ENCODE measurements at regions not wholly inside any gene's neighbourhood (a gene's known extent, or its start where the extent isn't known, plus 50 kb on each side); places are given as distances from the start of the nearest gene placed in this dataset.

DNA sequence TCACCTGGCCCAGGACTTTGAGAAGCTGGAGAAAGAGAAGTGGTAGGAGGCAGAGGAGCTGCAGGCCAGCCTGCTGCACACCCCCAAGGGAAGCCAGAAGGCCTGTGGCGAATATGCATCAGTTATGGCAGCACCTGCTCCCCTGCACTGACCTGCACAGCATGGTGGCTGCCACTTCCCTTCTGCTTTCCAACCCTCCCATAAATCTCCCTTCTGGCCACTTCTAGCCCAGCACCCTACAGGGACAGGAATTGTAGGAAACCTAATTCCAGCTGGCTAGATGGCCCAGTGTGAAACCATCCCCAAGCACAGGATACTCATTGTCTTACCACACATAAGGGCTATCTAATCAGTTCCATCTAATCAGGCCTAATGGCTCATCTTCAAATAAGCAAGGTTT lies 136.3 kb downstream of the TBX3 start:
- no peaks in the 10 kb centered on the region for H3K36me3 ChIP-seq (ENCODE audit: control insufficient read depth in 2 of 2, extremely low read depth in 1 of 2, insufficient read depth in 2 of 2, low read length in 2 of 2)
- H3K4me2 ChIP-seq (ENCODE audit: insufficient read depth, low read length), result no peak overlapping the region
- H3K79me2 ChIP-seq (ENCODE audit: control insufficient read depth, insufficient read depth, low read length), result no peaks in the 10 kb centered on the region
- no peak overlapping the region for H3K4me3 ChIP-seq (replicated peaks in 1 of 3; ENCODE audit: insufficient read depth in 1 of 3, low read depth in 1 of 3, low read length in 3 of 3)
- intact Hi-C loops (cut with micrococcal nuclease) (no loop called here), dilution Hi-C loops (cut with MboI; ENCODE audit: extremely low pct_ligation_motif_present, low sequenced_read_pairs) (no loop called here)
- H3K9me1 ChIP-seq (replicated peaks; ENCODE audit: control insufficient read depth, extremely low read depth, insufficient read depth, low read length), result no peaks in the 10 kb centered on the region
- DNase-seq (ENCODE audit: low read depth, low spot score) (no peak), FAIRE-seq (no peak)
- no peak overlapping the region for H3K9ac ChIP-seq (replicated peaks; ENCODE audit: extremely low read depth, insufficient read depth, low read length)
- ChIA-PET CTCF (no interaction called here), POLR2A (no interaction called here)
- H3K27me3 ChIP-seq (ENCODE audit: control insufficient read depth in 2 of 2, insufficient read depth in 2 of 2, low read length in 2 of 2), result no peaks in the 10 kb centered on the region
- no TSS peak for BruUV-seq (replicated peaks)
- no peaks in the 10 kb centered on the region for H3K9me3 ChIP-seq (replicated peaks; ENCODE audit: control insufficient read depth, insufficient read depth, low read length)
- no peaks in the 10 kb centered on the region for H3K4me1 ChIP-seq (ENCODE audit: control insufficient read depth, extremely low read depth, insufficient read depth, low read length)
- no peaks in the 10 kb centered on the region for H4K20me1 ChIP-seq (replicated peaks; ENCODE audit: control insufficient read depth, extremely low read depth, insufficient read depth, low read length)
- H2AFZ ChIP-seq (ENCODE audit: low read depth, low read length), result no peak overlapping the region
- H3K27ac ChIP-seq (ENCODE audit: insufficient read depth, low read depth, low read length), result no peak overlapping the region
- TF ChIP-seq POLR2AphosphoS5 (IDR thresholded peaks at IDR 0.05; ENCODE audit: insufficient read depth, low read depth, low read length) (no peak), JUN (IDR thresholded peaks at IDR 0.05; ENCODE audit: borderline replicate concordance, insufficient read depth, insufficient read length, low read depth) (no peak), EZH2 (IDR thresholded peaks at IDR 0.05; ENCODE audit: borderline replicate concordance, low read depth, low read length, severe bottlenecking) (no peak), FOS (IDR thresholded peaks at IDR 0.05; ENCODE audit: borderline replicate concordance, insufficient read depth, low read length) (no peak), POLR2A (IDR thresholded peaks at IDR 0.05; ENCODE audit: low read depth, low read length) (no peak)
- TF ChIP-seq, protein P1, sequence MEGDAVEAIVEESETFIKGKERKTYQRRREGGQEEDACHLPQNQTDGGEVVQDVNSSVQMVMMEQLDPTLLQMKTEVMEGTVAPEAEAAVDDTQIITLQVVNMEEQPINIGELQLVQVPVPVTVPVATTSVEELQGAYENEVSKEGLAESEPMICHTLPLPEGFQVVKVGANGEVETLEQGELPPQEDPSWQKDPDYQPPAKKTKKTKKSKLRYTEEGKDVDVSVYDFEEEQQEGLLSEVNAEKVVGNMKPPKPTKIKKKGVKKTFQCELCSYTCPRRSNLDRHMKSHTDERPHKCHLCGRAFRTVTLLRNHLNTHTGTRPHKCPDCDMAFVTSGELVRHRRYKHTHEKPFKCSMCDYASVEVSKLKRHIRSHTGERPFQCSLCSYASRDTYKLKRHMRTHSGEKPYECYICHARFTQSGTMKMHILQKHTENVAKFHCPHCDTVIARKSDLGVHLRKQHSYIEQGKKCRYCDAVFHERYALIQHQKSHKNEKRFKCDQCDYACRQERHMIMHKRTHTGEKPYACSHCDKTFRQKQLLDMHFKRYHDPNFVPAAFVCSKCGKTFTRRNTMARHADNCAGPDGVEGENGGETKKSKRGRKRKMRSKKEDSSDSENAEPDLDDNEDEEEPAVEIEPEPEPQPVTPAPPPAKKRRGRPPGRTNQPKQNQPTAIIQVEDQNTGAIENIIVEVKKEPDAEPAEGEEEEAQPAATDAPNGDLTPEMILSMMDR (IDR thresholded peaks at IDR 0.05; ENCODE audit: extremely low read depth in 1 of 2, insufficient read depth in 1 of 2, low read depth in 1 of 2, low read length in 2 of 2), result no peak

DNA sequence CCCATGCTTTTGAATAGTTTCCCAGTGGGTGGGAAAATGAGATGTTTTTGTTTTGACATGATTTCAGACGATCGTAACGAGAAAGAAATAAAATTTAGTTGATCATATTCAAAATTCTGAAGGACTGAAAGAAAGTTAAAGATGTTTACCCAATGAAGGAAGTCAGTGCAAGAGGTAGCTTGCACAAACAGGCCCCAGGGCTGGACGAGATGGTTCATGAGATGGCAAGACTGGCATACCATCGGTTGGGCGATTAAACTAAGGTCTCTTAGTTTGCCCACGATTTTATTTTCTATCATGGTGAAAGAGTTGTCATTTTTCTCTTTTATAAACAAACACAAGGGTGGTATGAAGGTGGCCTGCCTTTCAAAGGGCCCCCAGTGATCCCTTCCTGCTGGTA lies 124.5 kb upstream of the TBX5 start:
- Histone ChIP-seq H3K9ac (replicated peaks; ENCODE audit: extremely low read depth, insufficient read depth, low read length) (no peak overlapping the region), H3K27ac (ENCODE audit: insufficient read depth, low read depth, low read length) (no peak overlapping the region), H3K4me3 (replicated peaks in 1 of 3; ENCODE audit: insufficient read depth in 1 of 3, low read depth in 1 of 3, low read length in 3 of 3) (no peak overlapping the region), H3K4me2 (ENCODE audit: insufficient read depth, low read length) (no peak overlapping the region), H2AFZ (ENCODE audit: low read depth, low read length) (no peak overlapping the region), H3K4me1 (ENCODE audit: control insufficient read depth, extremely low read depth, insufficient read depth, low read length) (no peaks in the 10 kb centered on the region), H3K27me3 (ENCODE audit: control insufficient read depth in 2 of 2, insufficient read depth in 2 of 2, low read length in 2 of 2) (no peaks in the 10 kb centered on the region), H4K20me1 (replicated peaks; ENCODE audit: control insufficient read depth, extremely low read depth, insufficient read depth, low read length) (no peaks in the 10 kb centered on the region), H3K9me1 (replicated peaks; ENCODE audit: control insufficient read depth, extremely low read depth, insufficient read depth, low read length) (no peaks in the 10 kb centered on the region), H3K9me3 (replicated peaks; ENCODE audit: control insufficient read depth, insufficient read depth, low read length) (no peaks in the 10 kb centered on the region), H3K36me3 (ENCODE audit: control insufficient read depth in 2 of 2, extremely low read depth in 1 of 2, insufficient read depth in 2 of 2, low read length in 2 of 2) (no peaks in the 10 kb centered on the region), H3K79me2 (ENCODE audit: control insufficient read depth, insufficient read depth, low read length) (no peaks in the 10 kb centered on the region)
- TF ChIP-seq, protein P2, sequence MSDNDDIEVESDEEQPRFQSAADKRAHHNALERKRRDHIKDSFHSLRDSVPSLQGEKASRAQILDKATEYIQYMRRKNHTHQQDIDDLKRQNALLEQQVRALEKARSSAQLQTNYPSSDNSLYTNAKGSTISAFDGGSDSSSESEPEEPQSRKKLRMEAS (IDR thresholded peaks at IDR 0.05; ENCODE audit: insufficient read depth, insufficient read length), result no peak
- TF ChIP-seq EZH2 (IDR thresholded peaks at IDR 0.05; ENCODE audit: borderline replicate concordance, low read depth, low read length, severe bottlenecking) (no peak), MYC (IDR thresholded peaks at IDR 0.05; ENCODE audit: low read depth, low read length) (no peak), POLR2A (IDR thresholded peaks at IDR 0.05; ENCODE audit: low read depth, low read length) (no peak), FOS (IDR thresholded peaks at IDR 0.05; ENCODE audit: borderline replicate concordance, insufficient read depth, low read length) (no peak), JUN (IDR thresholded peaks at IDR 0.05; ENCODE audit: borderline replicate concordance, insufficient read depth, insufficient read length, low read depth) (no peak), POLR2AphosphoS5 (IDR thresholded peaks at IDR 0.05; ENCODE audit: insufficient read depth, low read depth, low read length) (no peak), GATA2 (IDR thresholded peaks at IDR 0.05; ENCODE audit: insufficient read depth, insufficient read length, low read depth, low read length) (no peak)
- TF ChIP-seq, protein P1 (IDR thresholded peaks at IDR 0.05; ENCODE audit: extremely low read depth in 1 of 2, insufficient read depth in 1 of 2, low read depth in 1 of 2, low read length in 2 of 2), result no peak
- ChIA-PET CTCF (no interaction called here), POLR2A (no interaction called here)
- DNase-seq (ENCODE audit: low read depth, low spot score) (no peak), FAIRE-seq (no peak)
- no TSS peak for BruUV-seq (replicated peaks)
- intact Hi-C loops (cut with micrococcal nuclease), result no loop called here
- dilution Hi-C loops (cut with MboI; ENCODE audit: extremely low pct_ligation_motif_present, low sequenced_read_pairs), result no loop called here
